ENCODE measurements at regions not wholly inside any gene's neighbourhood (a gene's known extent, or its start where the extent isn't known, plus 50 kb on each side); places are given as distances from the start of the nearest gene placed in this dataset.
"Not testable (repeated sequence)": the region's sequence is repeated elsewhere in the genome, so short reads cannot be mapped to it uniquely, and the experiment has no call there.

DNA sequence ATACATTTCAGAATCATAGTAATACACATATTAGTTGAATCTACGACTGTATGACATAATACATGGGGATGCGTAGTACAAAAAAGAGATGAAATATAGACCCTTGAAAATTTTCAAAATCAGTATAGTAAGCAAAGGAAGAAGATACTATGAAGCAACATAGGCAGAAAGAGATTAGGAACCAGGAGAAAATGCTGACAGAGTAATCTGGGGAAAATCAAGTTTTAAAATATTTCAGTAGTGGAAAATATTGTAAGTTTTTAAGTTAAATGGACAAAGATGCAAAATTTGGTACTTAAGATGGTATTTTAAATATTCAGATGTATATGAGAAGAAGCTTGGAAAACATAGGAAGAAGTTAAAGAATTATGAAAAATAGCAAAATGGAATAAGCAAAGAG lies 915.6 kb upstream of the LRFN5 start:
- Histone ChIP-seq H3K4me3 (ENCODE audit: low read depth, low read length) (no peak overlapping the region), H3K9me3 (no peaks in the 10 kb centered on the region; the same call in 1 of the 2 replicates), H3K4me1 (no peaks in the 10 kb centered on the region), H3K36me3 (no peaks in the 10 kb centered on the region), H3K27me3 (no peaks in the 10 kb centered on the region)
- TF ChIP-seq, protein P1, sequence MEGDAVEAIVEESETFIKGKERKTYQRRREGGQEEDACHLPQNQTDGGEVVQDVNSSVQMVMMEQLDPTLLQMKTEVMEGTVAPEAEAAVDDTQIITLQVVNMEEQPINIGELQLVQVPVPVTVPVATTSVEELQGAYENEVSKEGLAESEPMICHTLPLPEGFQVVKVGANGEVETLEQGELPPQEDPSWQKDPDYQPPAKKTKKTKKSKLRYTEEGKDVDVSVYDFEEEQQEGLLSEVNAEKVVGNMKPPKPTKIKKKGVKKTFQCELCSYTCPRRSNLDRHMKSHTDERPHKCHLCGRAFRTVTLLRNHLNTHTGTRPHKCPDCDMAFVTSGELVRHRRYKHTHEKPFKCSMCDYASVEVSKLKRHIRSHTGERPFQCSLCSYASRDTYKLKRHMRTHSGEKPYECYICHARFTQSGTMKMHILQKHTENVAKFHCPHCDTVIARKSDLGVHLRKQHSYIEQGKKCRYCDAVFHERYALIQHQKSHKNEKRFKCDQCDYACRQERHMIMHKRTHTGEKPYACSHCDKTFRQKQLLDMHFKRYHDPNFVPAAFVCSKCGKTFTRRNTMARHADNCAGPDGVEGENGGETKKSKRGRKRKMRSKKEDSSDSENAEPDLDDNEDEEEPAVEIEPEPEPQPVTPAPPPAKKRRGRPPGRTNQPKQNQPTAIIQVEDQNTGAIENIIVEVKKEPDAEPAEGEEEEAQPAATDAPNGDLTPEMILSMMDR (IDR thresholded peaks at IDR 0.05; ENCODE audit: low read depth, low read length), result no peak
- DNase-seq, result no peak

DNA sequence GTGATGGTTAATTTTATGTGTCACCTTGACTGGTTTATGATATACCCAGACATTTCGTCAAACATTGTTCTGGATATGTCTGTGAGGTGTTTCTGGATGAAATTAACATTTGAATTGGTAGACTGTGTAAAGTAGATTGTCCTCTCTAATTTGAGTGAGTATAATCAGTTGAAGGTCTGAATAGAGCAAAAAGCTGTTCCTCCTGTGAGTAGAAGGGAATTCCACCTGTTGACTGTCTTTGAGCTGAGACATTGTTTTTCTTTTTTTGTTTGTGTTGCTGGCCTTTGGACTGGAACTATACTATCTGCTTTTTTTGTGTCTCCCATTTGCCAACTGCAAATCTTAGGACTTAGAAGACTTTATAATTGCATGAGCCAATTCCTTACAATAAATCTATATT lies 920.9 kb upstream of the LRFN5 start:
- TF ChIP-seq, protein P1 (IDR thresholded peaks at IDR 0.05; ENCODE audit: low read depth, low read length), result no peak
- no peaks in the 10 kb centered on the region for H3K36me3 ChIP-seq
- no peaks in the 10 kb centered on the region for H3K27me3 ChIP-seq
- H3K9me3 ChIP-seq, result no peaks in the 10 kb centered on the region
- DNase-seq, result no peak
- H3K4me1 ChIP-seq, result no peaks in the 10 kb centered on the region
- no peak overlapping the region for H3K4me3 ChIP-seq (ENCODE audit: low read depth, low read length)

DNA sequence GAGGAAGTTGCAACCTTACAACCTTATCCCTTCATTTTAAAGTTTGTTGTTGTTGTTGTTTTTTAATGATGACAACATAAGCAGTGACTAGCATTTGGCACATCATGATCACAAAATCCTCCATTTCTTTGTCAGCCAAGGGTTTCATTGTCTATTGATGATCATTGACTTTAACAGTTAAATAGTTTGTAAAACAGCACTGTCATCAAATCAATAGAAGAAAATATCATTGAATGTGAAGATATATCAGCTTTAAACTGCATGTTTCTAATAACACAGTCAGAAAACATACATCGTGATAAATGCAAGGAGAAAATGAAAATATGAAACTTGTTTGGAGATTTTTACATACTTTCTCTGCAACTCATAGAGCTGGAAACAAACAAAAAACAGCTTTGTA lies 922.3 kb upstream of the LRFN5 start:
- Histone ChIP-seq H3K9me3 (no peaks in the 10 kb centered on the region), H3K4me1 (no peaks in the 10 kb centered on the region), H3K4me3 (ENCODE audit: low read depth, low read length) (no peak overlapping the region), H3K36me3 (no peaks in the 10 kb centered on the region), H3K27me3 (no peaks in the 10 kb centered on the region)
- TF ChIP-seq, protein P1 (IDR thresholded peaks at IDR 0.05; ENCODE audit: low read depth, low read length), result no peak
- no peak for DNase-seq

DNA sequence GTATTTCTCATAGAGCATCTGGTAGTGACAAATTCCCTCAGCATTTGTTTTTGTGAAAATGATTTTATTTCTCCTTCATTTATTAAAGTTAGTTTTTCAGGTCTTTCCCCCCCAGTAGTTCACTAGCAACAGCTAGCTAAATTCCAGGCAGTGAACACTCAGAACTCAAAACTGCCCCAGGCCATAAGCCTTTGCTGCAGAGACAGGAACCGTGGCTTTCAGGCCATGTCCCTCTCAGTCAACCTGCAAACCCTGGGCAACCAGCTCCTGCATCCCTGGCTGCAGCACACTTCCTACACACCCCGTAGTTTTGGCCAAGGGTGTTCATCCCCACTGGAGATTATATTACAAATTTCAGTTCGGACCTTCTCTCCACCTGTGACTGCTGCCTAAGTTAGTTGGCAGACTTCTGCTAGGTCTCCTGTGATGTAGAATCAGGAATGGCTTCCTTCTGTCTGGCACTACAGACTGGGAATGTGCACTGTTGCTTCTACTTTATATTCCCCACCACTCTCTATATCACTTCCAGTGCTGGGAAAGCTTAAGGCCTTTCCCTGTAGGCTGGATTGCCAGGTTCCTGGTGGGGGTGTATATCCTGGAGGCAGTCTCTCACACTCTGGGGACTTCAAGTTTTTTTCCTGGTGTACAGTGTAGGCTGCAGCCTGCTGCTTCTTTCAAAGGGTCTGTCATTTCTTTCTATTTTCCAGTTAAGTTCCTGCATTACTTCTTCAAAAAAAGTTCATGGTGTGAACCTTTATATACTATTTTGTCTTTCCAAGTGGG lies 924.4 kb upstream of the LRFN5 start:
- Histone ChIP-seq H3K36me3 (no peaks in the 10 kb centered on the region), H3K4me1 (no peaks in the 10 kb centered on the region), H3K27me3 (no peaks in the 10 kb centered on the region), H3K4me3 (ENCODE audit: low read depth, low read length) (no peak overlapping the region), H3K9me3 (no peaks in the 10 kb centered on the region)
- TF ChIP-seq, protein P1 (IDR thresholded peaks at IDR 0.05; ENCODE audit: low read depth, low read length), result no peak
- no peak for DNase-seq

DNA sequence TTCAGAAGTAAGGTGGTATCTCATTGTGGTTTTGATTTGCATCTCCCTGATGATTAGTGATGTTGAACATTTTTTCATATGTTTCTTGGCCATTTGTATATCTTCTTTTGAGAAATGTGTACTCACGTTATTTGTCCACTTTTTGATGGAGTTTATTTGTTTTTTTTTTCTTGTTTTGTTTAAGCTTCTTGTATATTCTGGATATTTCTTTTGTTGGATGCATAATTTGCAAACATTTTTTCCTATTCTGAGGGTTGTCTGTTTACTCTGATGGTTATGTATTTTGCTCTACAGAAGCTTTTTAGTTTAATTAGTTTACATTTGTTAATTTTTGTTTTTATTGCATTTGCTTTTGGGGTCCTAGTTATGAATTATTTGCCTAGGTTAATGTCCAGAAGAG lies 927.4 kb upstream of the LRFN5 start:
- no peak for DNase-seq
- Histone ChIP-seq H3K9me3 (no peaks in the 10 kb centered on the region), H3K4me3 (ENCODE audit: low read depth, low read length) (no peak overlapping the region), H3K4me1 (no peaks in the 10 kb centered on the region), H3K27me3 (no peaks in the 10 kb centered on the region), H3K36me3 (no peaks in the 10 kb centered on the region)
- TF ChIP-seq, protein P1 (IDR thresholded peaks at IDR 0.05; ENCODE audit: low read depth, low read length), result no peak

DNA sequence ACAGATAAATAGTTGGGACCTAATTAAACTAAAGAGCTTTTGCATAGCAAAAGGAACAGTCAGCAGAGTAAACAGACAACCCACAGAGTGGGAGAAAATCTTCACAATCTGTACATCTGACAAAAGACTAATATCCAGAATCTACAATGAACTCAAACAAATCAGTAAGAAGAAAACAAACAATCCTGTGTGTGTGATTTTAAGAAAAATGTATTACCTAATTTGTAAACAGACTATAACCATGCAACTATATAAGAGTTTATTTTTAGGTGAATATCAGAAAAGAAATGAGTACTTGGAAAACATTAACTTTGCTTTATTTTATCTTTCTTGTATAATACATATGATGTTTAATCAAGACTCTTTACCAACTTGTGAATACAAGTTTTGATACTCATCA lies 929.5 kb upstream of the LRFN5 start:
- not testable (repeated sequence) for H3K36me3 ChIP-seq; H3K4me3 ChIP-seq (ENCODE audit: low read depth, low read length); H3K4me1 ChIP-seq; DNase-seq; H3K9me3 ChIP-seq; H3K27me3 ChIP-seq

Measured in BE2C (cell line).